ENCODE measurements at regions not wholly inside any gene's neighbourhood (a gene's known extent, or its start where the extent isn't known, plus 50 kb on each side); places are given as distances from the start of the nearest gene placed in this dataset.
"Not testable (repeated sequence)": the region's sequence is repeated elsewhere in the genome, so short reads cannot be mapped to it uniquely, and the experiment has no call there.

GRCh38 chr4:34950926-34951325, 1293.4 kb downstream of the ARAP2 start:
- Histone ChIP-seq H3K36me3 (ENCODE audit: control insufficient read depth in 1 of 2, insufficient read depth in 2 of 2, low read length in 2 of 2) (no peaks in the 10 kb centered on the region), H3K4me1 (ENCODE audit: control insufficient read depth in 1 of 2, insufficient read depth in 2 of 2, low read length in 2 of 2) (no peaks in the 10 kb centered on the region), H3K4me3 (ENCODE audit: low read depth in 1 of 2, low read length in 2 of 2) (no peak overlapping the region), H3K27ac (ENCODE audit: low read length) (no peak overlapping the region), H3K9me3 (ENCODE audit: control insufficient read depth in 1 of 2, low read length in 2 of 2) (peaks cover 0 to 6% of the 10 kb centered on the region in 2 donors), H3K27me3 (ENCODE audit: low read depth, low read length) (no peaks in the 10 kb centered on the region)

- H3K27me3 ChIP-seq (ENCODE audit: low read depth, low read length), result no peaks in the 10 kb centered on the region
- H3K27ac ChIP-seq (ENCODE audit: low read length), result no peak overlapping the region
Observed at GRCh38 chr4:34953145-34953799, 1291.0 kb downstream of the ARAP2 start.

GRCh38 chr4:34964613-34965012, 1279.7 kb downstream of the ARAP2 start:
- Histone ChIP-seq H3K9me3 (ENCODE audit: control insufficient read depth in 1 of 2, low read length in 2 of 2) (no peaks in the 10 kb centered on the region), H3K27me3 (ENCODE audit: low read depth, low read length) (no peaks in the 10 kb centered on the region), H3K36me3 (ENCODE audit: control insufficient read depth in 1 of 2, insufficient read depth in 2 of 2, low read length in 2 of 2) (no peaks in the 10 kb centered on the region), H3K4me3 (ENCODE audit: low read depth in 1 of 2, low read length in 2 of 2) (no peak overlapping the region), H3K4me1 (ENCODE audit: control insufficient read depth in 1 of 2, insufficient read depth in 2 of 2, low read length in 2 of 2) (no peaks in the 10 kb centered on the region), H3K27ac (ENCODE audit: low read length) (no peak overlapping the region)

More at GRCh38 chr4:34953145-34953799, 1291.0 kb downstream of the ARAP2 start:
- no peaks in the 10 kb centered on the region for H3K36me3 ChIP-seq (ENCODE audit: control insufficient read depth in 1 of 2, insufficient read depth in 2 of 2, low read length in 2 of 2)
- H3K4me3 ChIP-seq (ENCODE audit: low read depth in 1 of 2, low read length in 2 of 2), result no peak overlapping the region
- peaks cover 0 to 6% of the 10 kb centered on the region in 2 donors for H3K9me3 ChIP-seq (ENCODE audit: control insufficient read depth in 1 of 2, low read length in 2 of 2)
- no peaks in the 10 kb centered on the region for H3K4me1 ChIP-seq (ENCODE audit: control insufficient read depth in 1 of 2, insufficient read depth in 2 of 2, low read length in 2 of 2)

- H3K27me3 ChIP-seq (ENCODE audit: low read depth, low read length), result no peaks in the 10 kb centered on the region
- H3K4me3 ChIP-seq (ENCODE audit: low read depth in 1 of 2, low read length in 2 of 2), result no peak overlapping the region
- H3K27ac ChIP-seq (ENCODE audit: low read length), result no peak overlapping the region
- no peaks in the 10 kb centered on the region for H3K4me1 ChIP-seq (ENCODE audit: control insufficient read depth in 1 of 2, insufficient read depth in 2 of 2, low read length in 2 of 2)
- H3K36me3 ChIP-seq (ENCODE audit: control insufficient read depth in 1 of 2, insufficient read depth in 2 of 2, low read length in 2 of 2), result no peaks in the 10 kb centered on the region
- H3K9me3 ChIP-seq (ENCODE audit: control insufficient read depth in 1 of 2, low read length in 2 of 2), result no peaks in the 10 kb centered on the region
Observed at GRCh38 chr4:34972189-34972588, 1272.1 kb downstream of the ARAP2 start.

- Histone ChIP-seq H3K36me3 (ENCODE audit: control insufficient read depth in 1 of 2, insufficient read depth in 2 of 2, low read length in 2 of 2) (no peaks in the 10 kb centered on the region), H3K4me3 (ENCODE audit: low read depth in 1 of 2, low read length in 2 of 2) (no peak overlapping the region), H3K4me1 (ENCODE audit: control insufficient read depth in 1 of 2, insufficient read depth in 2 of 2, low read length in 2 of 2) (no peaks in the 10 kb centered on the region), H3K27ac (ENCODE audit: low read length) (no peak overlapping the region), H3K27me3 (ENCODE audit: low read depth, low read length) (no peaks in the 10 kb centered on the region), H3K9me3 (ENCODE audit: control insufficient read depth in 1 of 2, low read length in 2 of 2) (no peaks in the 10 kb centered on the region)
Observed at GRCh38 chr4:34973650-34974312, 1270.5 kb downstream of the ARAP2 start.

GRCh38 chr4:34974313-34974680, 1270.0 kb downstream of the ARAP2 start:
- H3K9me3 ChIP-seq (ENCODE audit: control insufficient read depth in 1 of 2, low read length in 2 of 2), result no peaks in the 10 kb centered on the region
- no peaks in the 10 kb centered on the region for H3K4me1 ChIP-seq (ENCODE audit: control insufficient read depth in 1 of 2, insufficient read depth in 2 of 2, low read length in 2 of 2)
- no peaks in the 10 kb centered on the region for H3K36me3 ChIP-seq (ENCODE audit: control insufficient read depth in 1 of 2, insufficient read depth in 2 of 2, low read length in 2 of 2)
- no peaks in the 10 kb centered on the region for H3K27me3 ChIP-seq (ENCODE audit: low read depth, low read length)
- H3K4me3 ChIP-seq (ENCODE audit: low read depth in 1 of 2, low read length in 2 of 2), result no peak overlapping the region
- H3K27ac ChIP-seq (ENCODE audit: low read length), result no peak overlapping the region

GRCh38 chr4:35021222-35021621, 1223.1 kb downstream of the ARAP2 start:
- H3K27ac ChIP-seq (ENCODE audit: low read length); H3K9me3 ChIP-seq (ENCODE audit: control insufficient read depth in 1 of 2, low read length in 2 of 2); H3K36me3 ChIP-seq (ENCODE audit: control insufficient read depth in 1 of 2, insufficient read depth in 2 of 2, low read length in 2 of 2); H3K27me3 ChIP-seq (ENCODE audit: low read depth, low read length); H3K4me1 ChIP-seq (ENCODE audit: control insufficient read depth in 1 of 2, insufficient read depth in 2 of 2, low read length in 2 of 2); H3K4me3 ChIP-seq (ENCODE audit: low read depth in 1 of 2, low read length in 2 of 2): not testable (repeated sequence)

GRCh38 chr4:35025152-35025834, 1219.0 kb downstream of the ARAP2 start:
- H3K9me3 ChIP-seq (ENCODE audit: control insufficient read depth in 1 of 2, low read length in 2 of 2), result no peaks in the 10 kb centered on the region
- no peaks in the 10 kb centered on the region for H3K4me1 ChIP-seq (ENCODE audit: control insufficient read depth in 1 of 2, insufficient read depth in 2 of 2, low read length in 2 of 2)

GRCh38 chr4:35038079-35038805, 1206.1 kb downstream of the ARAP2 start:
- H3K27me3 ChIP-seq (ENCODE audit: low read depth, low read length), result no peaks in the 10 kb centered on the region
- no peaks in the 10 kb centered on the region for H3K36me3 ChIP-seq (ENCODE audit: control insufficient read depth in 1 of 2, insufficient read depth in 2 of 2, low read length in 2 of 2)
- no peak overlapping the region for H3K4me3 ChIP-seq (ENCODE audit: low read depth in 1 of 2, low read length in 2 of 2)
- H3K27ac ChIP-seq (ENCODE audit: low read length), result no peak overlapping the region
- H3K4me1 ChIP-seq (ENCODE audit: control insufficient read depth in 1 of 2, insufficient read depth in 2 of 2, low read length in 2 of 2), result no peaks in the 10 kb centered on the region
- peaks cover 0 to 7% of the 10 kb centered on the region in 2 donors for H3K9me3 ChIP-seq (ENCODE audit: control insufficient read depth in 1 of 2, low read length in 2 of 2)

More at GRCh38 chr4:35025152-35025834, 1219.0 kb downstream of the ARAP2 start:
- no peaks in the 10 kb centered on the region for H3K36me3 ChIP-seq (ENCODE audit: control insufficient read depth in 1 of 2, insufficient read depth in 2 of 2, low read length in 2 of 2)
- H3K27me3 ChIP-seq (ENCODE audit: low read depth, low read length), result no peaks in the 10 kb centered on the region
- H3K27ac ChIP-seq (ENCODE audit: low read length), result no peak overlapping the region
- no peak overlapping the region for H3K4me3 ChIP-seq (ENCODE audit: low read depth in 1 of 2, low read length in 2 of 2)

- Histone ChIP-seq H3K36me3 (ENCODE audit: control insufficient read depth in 1 of 2, insufficient read depth in 2 of 2, low read length in 2 of 2) (no peaks in the 10 kb centered on the region), H3K27me3 (ENCODE audit: low read depth, low read length) (no peaks in the 10 kb centered on the region), H3K4me1 (ENCODE audit: control insufficient read depth in 1 of 2, insufficient read depth in 2 of 2, low read length in 2 of 2) (no peaks in the 10 kb centered on the region), H3K9me3 (ENCODE audit: control insufficient read depth in 1 of 2, low read length in 2 of 2) (peaks cover 0 to 6% of the 10 kb centered on the region in 2 donors), H3K4me3 (ENCODE audit: low read depth in 1 of 2, low read length in 2 of 2) (no peak overlapping the region), H3K27ac (ENCODE audit: low read length) (no peak overlapping the region)
Observed at GRCh38 chr4:35038845-35039244, 1205.5 kb downstream of the ARAP2 start.

- Histone ChIP-seq H3K9me3 (ENCODE audit: control insufficient read depth in 1 of 2, low read length in 2 of 2) (no peaks in the 10 kb centered on the region), H3K27ac (ENCODE audit: low read length) (no peak overlapping the region), H3K36me3 (ENCODE audit: control insufficient read depth in 1 of 2, insufficient read depth in 2 of 2, low read length in 2 of 2) (no peaks in the 10 kb centered on the region), H3K4me3 (ENCODE audit: low read depth in 1 of 2, low read length in 2 of 2) (no peak overlapping the region), H3K27me3 (ENCODE audit: low read depth, low read length) (no peaks in the 10 kb centered on the region), H3K4me1 (ENCODE audit: control insufficient read depth in 1 of 2, insufficient read depth in 2 of 2, low read length in 2 of 2) (no peaks in the 10 kb centered on the region)
Observed at GRCh38 chr4:35052546-35052945, 1191.8 kb downstream of the ARAP2 start.
